ENCODE measurements at regions not wholly inside any gene's neighbourhood (a gene's known extent, or its start where the extent isn't known, plus 50 kb on each side); places are given as distances from the start of the nearest gene placed in this dataset.
A peak's percentile ranks its signal among the peaks of the same experiment; 100 is the strongest.

- Histone ChIP-seq H3F3A (ENCODE audit: low read depth) (no peaks in the 10 kb centered on the region), H3K27me3 (no peaks in the 10 kb centered on the region), H3K4me2 (peak overlapping the region; percentile 16), H4K20me1 (ENCODE audit: low read depth) (no peaks in the 10 kb centered on the region), H3K4me3 (no peak overlapping the region), H3K36me3 (no peaks in the 10 kb centered on the region), H3K27ac (no peak overlapping the region), H3K4me1 (peaks cover 14% of the 10 kb centered on the region), H3K79me2 (ENCODE audit: low read depth) (no peaks in the 10 kb centered on the region), H3K9ac (no peak overlapping the region), H2AFZ (replicated peaks) (peak overlapping the region; percentile 50), H3K9me3 (ENCODE audit: low read depth) (no peaks in the 10 kb centered on the region)
- TF ChIP-seq EZH2 (IDR thresholded peaks at IDR 0.05) (no peak), EZH2phosphoT487 (IDR thresholded peaks at IDR 0.05) (no peak)
- TF ChIP-seq, protein P1, sequence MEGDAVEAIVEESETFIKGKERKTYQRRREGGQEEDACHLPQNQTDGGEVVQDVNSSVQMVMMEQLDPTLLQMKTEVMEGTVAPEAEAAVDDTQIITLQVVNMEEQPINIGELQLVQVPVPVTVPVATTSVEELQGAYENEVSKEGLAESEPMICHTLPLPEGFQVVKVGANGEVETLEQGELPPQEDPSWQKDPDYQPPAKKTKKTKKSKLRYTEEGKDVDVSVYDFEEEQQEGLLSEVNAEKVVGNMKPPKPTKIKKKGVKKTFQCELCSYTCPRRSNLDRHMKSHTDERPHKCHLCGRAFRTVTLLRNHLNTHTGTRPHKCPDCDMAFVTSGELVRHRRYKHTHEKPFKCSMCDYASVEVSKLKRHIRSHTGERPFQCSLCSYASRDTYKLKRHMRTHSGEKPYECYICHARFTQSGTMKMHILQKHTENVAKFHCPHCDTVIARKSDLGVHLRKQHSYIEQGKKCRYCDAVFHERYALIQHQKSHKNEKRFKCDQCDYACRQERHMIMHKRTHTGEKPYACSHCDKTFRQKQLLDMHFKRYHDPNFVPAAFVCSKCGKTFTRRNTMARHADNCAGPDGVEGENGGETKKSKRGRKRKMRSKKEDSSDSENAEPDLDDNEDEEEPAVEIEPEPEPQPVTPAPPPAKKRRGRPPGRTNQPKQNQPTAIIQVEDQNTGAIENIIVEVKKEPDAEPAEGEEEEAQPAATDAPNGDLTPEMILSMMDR (IDR thresholded peaks at IDR 0.05): no peak
- peak overlapping the region; percentile 3 for H3K4me3 Mint-ChIP-seq
- no peak overlapping the region for H3K27ac Mint-ChIP-seq
- peak; percentile 74 for DNase-seq (ENCODE audit: low spot score)
- H3K36me3 Mint-ChIP-seq: no peaks in the 10 kb centered on the region
- H3K9me3 Mint-ChIP-seq: peaks cover 3% of the 10 kb centered on the region
- no peaks in the 10 kb centered on the region for H3K27me3 Mint-ChIP-seq (ENCODE audit: insufficient read depth, low read depth)
- H3K4me1 Mint-ChIP-seq: peaks cover 7% of the 10 kb centered on the region
Measured at GRCh38 chr4:24704149-24704548, 91.2 kb upstream of the SOD3 start.

- no peaks in the 10 kb centered on the region for H4K20me1 ChIP-seq (ENCODE audit: low read depth)
- H3K4me3 Mint-ChIP-seq: no peak overlapping the region
- no peak overlapping the region for H3K27ac Mint-ChIP-seq
- peaks cover 14% of the 10 kb centered on the region for H3K4me1 ChIP-seq
- H3K36me3 Mint-ChIP-seq: no peaks in the 10 kb centered on the region
- DNase-seq (ENCODE audit: low spot score): no peak
- H2AFZ ChIP-seq (replicated peaks): peak overlapping the region; percentile 50
- no peak overlapping the region for H3K4me3 ChIP-seq
- no peak overlapping the region for H3K4me2 ChIP-seq
- H3K9me3 Mint-ChIP-seq: peaks cover 3% of the 10 kb centered on the region
- TF ChIP-seq EZH2 (IDR thresholded peaks at IDR 0.05): no peak
- no peak for TF ChIP-seq EZH2phosphoT487 (IDR thresholded peaks at IDR 0.05)
- TF ChIP-seq, protein P1 (IDR thresholded peaks at IDR 0.05): no peak
- H3K27me3 ChIP-seq: no peaks in the 10 kb centered on the region
- no peaks in the 10 kb centered on the region for H3K9me3 ChIP-seq (ENCODE audit: low read depth)
- no peak overlapping the region for H3K9ac ChIP-seq
- H3F3A ChIP-seq (ENCODE audit: low read depth): no peaks in the 10 kb centered on the region
- H3K79me2 ChIP-seq (ENCODE audit: low read depth): no peaks in the 10 kb centered on the region
- peaks cover 7% of the 10 kb centered on the region for H3K4me1 Mint-ChIP-seq
- no peaks in the 10 kb centered on the region for H3K27me3 Mint-ChIP-seq (ENCODE audit: insufficient read depth, low read depth)
- H3K27ac ChIP-seq: no peak overlapping the region
- no peaks in the 10 kb centered on the region for H3K36me3 ChIP-seq
Measured at GRCh38 chr4:24705016-24705753, 90.2 kb upstream of the SOD3 start.

- no peak for DNase-seq (ENCODE audit: low spot score)
- Mint-ChIP-seq H3K27me3 (ENCODE audit: insufficient read depth, low read depth) (no peaks in the 10 kb centered on the region), H3K36me3 (no peaks in the 10 kb centered on the region), H3K4me1 (no peaks in the 10 kb centered on the region), H3K9me3 (peaks cover 23% of the 10 kb centered on the region), H3K27ac (no peak overlapping the region), H3K4me3 (no peak overlapping the region)
- Histone ChIP-seq H4K20me1 (ENCODE audit: low read depth) (no peaks in the 10 kb centered on the region), H3K4me1 (no peaks in the 10 kb centered on the region), H3F3A (ENCODE audit: low read depth) (no peaks in the 10 kb centered on the region), H3K9me3 (ENCODE audit: low read depth) (no peaks in the 10 kb centered on the region), H3K4me3 (no peak overlapping the region), H3K27me3 (no peaks in the 10 kb centered on the region), H2AFZ (replicated peaks) (no peak overlapping the region), H3K9ac (no peak overlapping the region), H3K36me3 (no peaks in the 10 kb centered on the region), H3K4me2 (no peak overlapping the region), H3K27ac (no peak overlapping the region), H3K79me2 (ENCODE audit: low read depth) (no peaks in the 10 kb centered on the region)
- TF ChIP-seq EZH2phosphoT487 (IDR thresholded peaks at IDR 0.05) (no peak), EZH2 (IDR thresholded peaks at IDR 0.05) (no peak)
- TF ChIP-seq, protein P1 (IDR thresholded peaks at IDR 0.05): no peak
Measured at GRCh38 chr4:24713604-24714003, 81.8 kb upstream of the SOD3 start.
